ENCODE measurements at regions not wholly inside any gene's neighbourhood (a gene's known extent, or its start where the extent isn't known, plus 50 kb on each side); places are given as distances from the start of the nearest gene placed in this dataset.

DNA sequence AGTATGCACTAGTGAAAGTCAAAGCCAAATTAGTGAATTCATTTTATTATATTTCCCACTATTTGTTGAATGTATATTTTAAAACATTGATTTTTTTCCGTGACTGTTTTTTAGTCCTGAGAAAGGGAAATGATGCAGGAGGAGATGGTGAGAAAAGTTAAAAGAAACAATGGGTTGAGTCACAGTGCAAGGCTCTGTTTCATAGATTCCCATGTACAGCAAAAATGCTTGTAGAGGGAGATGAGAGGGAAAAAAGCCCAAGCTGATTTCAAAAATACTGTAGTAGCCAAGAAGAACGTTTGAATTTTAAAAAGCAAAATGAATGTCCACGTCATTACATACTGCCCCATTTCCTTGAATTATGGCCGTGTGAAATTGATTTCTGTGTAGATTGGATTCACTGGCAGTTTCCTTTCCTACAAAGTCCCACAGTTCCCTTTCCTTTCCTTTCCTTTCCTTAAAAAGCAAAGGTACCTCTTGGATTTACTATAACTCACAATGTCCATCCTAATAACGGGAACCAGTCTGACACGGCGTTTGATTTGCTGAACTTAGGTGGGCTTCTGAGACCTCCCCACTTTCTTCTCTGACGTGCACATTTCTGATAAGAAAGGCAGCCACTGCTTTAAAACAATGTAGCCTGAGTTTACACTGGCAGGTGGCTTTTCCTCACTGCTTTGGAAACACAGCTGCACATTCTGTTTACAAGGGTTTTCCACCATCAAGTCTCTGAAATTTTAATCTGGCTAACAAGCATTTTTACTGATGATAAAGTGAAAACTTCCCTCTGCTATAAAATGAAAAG, 63.7 kb downstream of the SPCS3 start:
- ATAC-seq: no peak
- H3K27me3 ChIP-seq: no peaks in the 10 kb centered on the region
- 9 to 47% methylated on average over 7 to 8 of the region's 8 CpGs for WGBS, 2 donors (ENCODE audit: low coverage in 1 of 2)
- no peak overlapping the region for H3K27ac ChIP-seq
- no peak overlapping the region for H3K4me3 ChIP-seq
- H3K36me3 ChIP-seq: no peaks in the 10 kb centered on the region
- H3K9me3 ChIP-seq: no peaks in the 10 kb centered on the region
- no peak for TF ChIP-seq POLR2AphosphoS5 (IDR thresholded peaks at IDR 0.05)
- no peak for TF ChIP-seq EP300 (IDR thresholded peaks at IDR 0.05)
- TF ChIP-seq POLR2A (IDR thresholded peaks at IDR 0.05): no peak
- no peak for TF ChIP-seq CTCF (IDR thresholded peaks at IDR 0.05)
- no peaks in the 10 kb centered on the region for H3K4me1 ChIP-seq

DNA sequence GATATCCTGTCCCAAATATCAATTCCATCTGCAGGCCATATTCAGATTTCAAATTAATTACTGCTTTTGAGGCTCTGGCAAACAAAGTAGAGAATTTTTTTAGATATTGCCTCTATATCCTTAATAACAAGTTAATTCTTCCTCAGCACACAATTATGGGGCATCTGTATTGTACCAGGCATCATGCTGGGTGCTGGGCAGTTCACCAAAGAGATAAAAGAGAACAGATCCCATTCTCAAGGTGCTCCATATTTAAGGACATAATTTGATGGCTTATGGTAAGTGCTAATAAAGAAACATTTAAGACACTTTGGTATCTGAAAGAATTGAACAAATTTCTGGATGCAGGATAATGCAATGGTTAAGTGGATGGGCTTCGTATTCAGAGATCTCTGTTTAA, 65.8 kb downstream of the SPCS3 start:
- ATAC-seq: no peak
- H3K36me3 ChIP-seq: no peaks in the 10 kb centered on the region
- H3K27ac ChIP-seq: no peak overlapping the region
- H3K4me3 ChIP-seq: no peak overlapping the region
- H3K4me1 ChIP-seq: no peaks in the 10 kb centered on the region
- TF ChIP-seq CTCF (IDR thresholded peaks at IDR 0.05) (no peak), POLR2AphosphoS5 (IDR thresholded peaks at IDR 0.05) (no peak), EP300 (IDR thresholded peaks at IDR 0.05) (no peak), POLR2A (IDR thresholded peaks at IDR 0.05) (no peak)
- no peaks in the 10 kb centered on the region for H3K27me3 ChIP-seq
- H3K9me3 ChIP-seq: no peaks in the 10 kb centered on the region
- 100% methylated on average over 1 of the region's 1 CpG for WGBS, 2 donors (ENCODE audit: low coverage in 1 of 2)

DNA sequence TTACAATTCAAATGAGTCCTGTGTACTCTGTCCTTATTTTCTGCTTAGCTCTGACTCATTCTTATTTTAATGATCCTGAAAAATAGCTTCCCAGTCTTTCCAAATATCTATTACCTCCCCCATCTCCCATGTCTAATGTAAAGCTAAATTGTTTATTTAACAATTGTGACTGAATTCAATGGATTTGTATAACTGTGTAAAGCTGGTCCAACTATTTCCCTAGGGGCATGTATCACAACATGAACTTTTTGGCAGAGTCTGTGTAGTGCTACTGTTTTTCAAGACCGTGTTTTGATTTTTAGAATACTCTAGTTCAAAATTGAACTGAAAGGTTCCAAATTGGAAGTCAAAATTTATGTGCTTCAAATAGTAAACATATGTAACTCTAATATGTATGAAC, 67.8 kb downstream of the SPCS3 start:
- Histone ChIP-seq H3K4me3 (no peak overlapping the region), H3K27me3 (no peaks in the 10 kb centered on the region), H3K27ac (no peak overlapping the region), H3K9me3 (no peaks in the 10 kb centered on the region), H3K4me1 (no peaks in the 10 kb centered on the region), H3K36me3 (no peaks in the 10 kb centered on the region)
- no peak for ATAC-seq
- TF ChIP-seq POLR2A (IDR thresholded peaks at IDR 0.05) (no peak), EP300 (IDR thresholded peaks at IDR 0.05) (no peak), POLR2AphosphoS5 (IDR thresholded peaks at IDR 0.05) (no peak), CTCF (IDR thresholded peaks at IDR 0.05) (no peak)
- WGBS, 2 donors (ENCODE audit: low coverage in 1 of 2): 53% methylated on average over 1 of the region's 1 CpG

GRCh38 chr4:176393306-176394013, 73.7 kb downstream of the SPCS3 start:
- no peak for ATAC-seq
- no peaks in the 10 kb centered on the region for H3K36me3 ChIP-seq
- H3K9me3 ChIP-seq: no peaks in the 10 kb centered on the region
- no peaks in the 10 kb centered on the region for H3K4me1 ChIP-seq
- no peak for TF ChIP-seq CTCF (IDR thresholded peaks at IDR 0.05)
- no peak for TF ChIP-seq POLR2A (IDR thresholded peaks at IDR 0.05)
- TF ChIP-seq EP300 (IDR thresholded peaks at IDR 0.05): no peak
- no peak for TF ChIP-seq POLR2AphosphoS5 (IDR thresholded peaks at IDR 0.05)
- H3K4me3 ChIP-seq: no peak overlapping the region
- H3K27ac ChIP-seq: no peak overlapping the region
- WGBS, 2 donors (ENCODE audit: low coverage in 1 of 2): 11 to 42% methylated on average over 1 to 4 of the region's 4 CpGs
- H3K27me3 ChIP-seq: no peaks in the 10 kb centered on the region
